Neural progenitor cell (in vitro differentiated cells): ENCODE measurements at regions not wholly inside any gene's neighbourhood (a gene's known extent, or its start where the extent isn't known, plus 50 kb on each side); places are given as distances from the start of the nearest gene placed in this dataset.

ENCODE experiments used
- DNase-seq: peaks from one replicate; pipeline ENCODE4 v3.0.0-alpha.2; 2016; ENCODE audit warnings: low spot score
- H2AFZ ChIP-seq: fragments of 200-600 bp; sonication (generic); replicated peaks from 2 replicates; pipeline ENCODE4 v1.6.1; 2016; ENCODE audit warnings: antibody characterized with exemption
- H3F3A ChIP-seq: fragments of 200-600 bp; sonication (generic); 2 replicates; pipeline ENCODE4 v1.6.1; 2016; ENCODE audit warnings: antibody characterized with exemption, low read depth
- H3K27ac ChIP-seq: fragments of 200-600 bp; sonication (generic); 2 replicates; pipeline ENCODE4 v1.5.1; 2016; ENCODE audit warnings: mild to moderate bottlenecking
- H3K27me3 ChIP-seq: fragments of 200-600 bp; sonication (generic); 2 replicates; pipeline ENCODE4 v1.6.1; 2016; ENCODE audit warnings: mild to moderate bottlenecking, moderate library complexity
- H3K36me3 ChIP-seq: fragments of 200-600 bp; sonication (generic); 2 replicates; pipeline ENCODE4 v1.5.1; 2016
- H3K4me1 ChIP-seq: fragments of 200-600 bp; sonication (generic); 2 replicates; pipeline ENCODE4 v1.6.1; 2016; ENCODE audit warnings: mixed run types
- H3K4me2 ChIP-seq: fragments of 200-600 bp; sonication (generic); 2 replicates; pipeline ENCODE4 v1.6.1; 2016
- H3K4me3 ChIP-seq: fragments of 200-600 bp; sonication (generic); 2 replicates; pipeline ENCODE4 v1.5.1; 2016
- H3K79me2 ChIP-seq: fragments of 200-600 bp; sonication (generic); 2 replicates; pipeline ENCODE4 v1.6.1; 2016; ENCODE audit warnings: low read depth
- H3K9ac ChIP-seq: fragments of 200-600 bp; sonication (generic); 2 replicates; pipeline ENCODE4 v1.6.1; 2016
- H3K9me3 ChIP-seq: fragments of 200-600 bp; sonication (generic); 2 replicates; pipeline ENCODE4 v1.5.1; 2016; ENCODE audit warnings: low read depth
- H4K20me1 ChIP-seq: fragments of 200-600 bp; sonication (generic); 2 replicates; pipeline ENCODE4 v1.6.1; 2016; ENCODE audit warnings: low read depth
- H3K27ac Mint-ChIP-seq: 3 replicates; pipeline ENCODE4 v1.8.0; 2021; ENCODE audit warnings: mixed read lengths
- H3K27me3 Mint-ChIP-seq: 2 replicates; pipeline ENCODE4 v1.8.0; 2022; ENCODE audit warnings: low read depth, mild to moderate bottlenecking, inconsistent platforms, moderate library complexity, mixed read lengths; ENCODE audit not compliant: insufficient read depth
- H3K36me3 Mint-ChIP-seq: 3 replicates; pipeline ENCODE4 v1.8.0; 2021; ENCODE audit warnings: mixed read lengths
- H3K4me1 Mint-ChIP-seq: 3 replicates; pipeline ENCODE4 v1.8.0; 2021; ENCODE audit warnings: mixed read lengths
- H3K4me3 Mint-ChIP-seq: 3 replicates; pipeline ENCODE4 v1.8.0; 2021; ENCODE audit warnings: mild to moderate bottlenecking, moderate library complexity, mixed read lengths
- H3K9me3 Mint-ChIP-seq: 3 replicates; pipeline ENCODE4 v1.8.0; 2020; ENCODE audit warnings: mixed read lengths
- CTCF ChIP-seq: fragments of 200-600 bp; sonication (generic); IDR thresholded peaks from 2 replicates; pipeline ENCODE4 v1.5.1; 2017; ENCODE audit warnings: antibody characterized with exemption, mild to moderate bottlenecking
- EZH2 ChIP-seq: fragments of 200-600 bp; sonication (generic); IDR thresholded peaks from 2 replicates; pipeline ENCODE4 v1.6.1; 2017; ENCODE audit warnings: antibody characterized with exemption, mild to moderate bottlenecking, moderate library complexity
- EZH2phosphoT487 ChIP-seq: fragments of 200-600 bp; sonication (generic); IDR thresholded peaks from 2 replicates; pipeline ENCODE4 v1.6.1; 2017; ENCODE audit warnings: antibody characterized with exemption

GRCh38 chr12:47299586-47299985 is 219.8 kb upstream of the AMIGO2 start:
- Histone ChIP-seq H3K79me2 (no peaks in the 10 kb centered on the region), H2AFZ (peak overlapping the region; percentile 42), H3K27ac (no peak overlapping the region), H3K4me3 (no peak overlapping the region), H4K20me1 (no peaks in the 10 kb centered on the region), H3K4me1 (peaks cover 6% of the 10 kb centered on the region), H3F3A (no peaks in the 10 kb centered on the region), H3K4me2 (no peak overlapping the region), H3K9ac (no peak overlapping the region), H3K36me3 (no peaks in the 10 kb centered on the region), H3K27me3 (no peaks in the 10 kb centered on the region), H3K9me3 (no peaks in the 10 kb centered on the region)
- no peak overlapping the region for H3K4me3 Mint-ChIP-seq
- H3K27me3 Mint-ChIP-seq: no peaks in the 10 kb centered on the region
- no peak for TF ChIP-seq EZH2
- TF ChIP-seq CTCF: no peak
- TF ChIP-seq EZH2phosphoT487: no peak
- H3K9me3 Mint-ChIP-seq: peaks cover 3% of the 10 kb centered on the region
- DNase-seq: no peak
- no peak overlapping the region for H3K27ac Mint-ChIP-seq
- H3K4me1 Mint-ChIP-seq: peaks cover 14% of the 10 kb centered on the region
- H3K36me3 Mint-ChIP-seq: no peaks in the 10 kb centered on the region

GRCh38 chr12:47297993-47298392 is 218.2 kb upstream of the AMIGO2 start:
- Histone ChIP-seq H3K27me3 (no peaks in the 10 kb centered on the region), H3K4me2 (no peak overlapping the region), H4K20me1 (no peaks in the 10 kb centered on the region), H3K9ac (no peak overlapping the region), H3K36me3 (no peaks in the 10 kb centered on the region), H3K9me3 (no peaks in the 10 kb centered on the region), H3K27ac (no peak overlapping the region), H3K79me2 (no peaks in the 10 kb centered on the region), H3K4me3 (no peak overlapping the region), H3F3A (no peaks in the 10 kb centered on the region), H2AFZ (no peak overlapping the region), H3K4me1 (peaks cover 6% of the 10 kb centered on the region)
- no peak overlapping the region for H3K4me3 Mint-ChIP-seq
- H3K36me3 Mint-ChIP-seq: no peaks in the 10 kb centered on the region
- no peak for TF ChIP-seq EZH2
- TF ChIP-seq EZH2phosphoT487: no peak
- no peak for TF ChIP-seq CTCF
- no peak for DNase-seq
- H3K9me3 Mint-ChIP-seq: peaks cover 3% of the 10 kb centered on the region
- H3K27me3 Mint-ChIP-seq: no peaks in the 10 kb centered on the region
- H3K4me1 Mint-ChIP-seq: peaks cover 13% of the 10 kb centered on the region
- no peak overlapping the region for H3K27ac Mint-ChIP-seq

- Histone ChIP-seq H4K20me1 (no peaks in the 10 kb centered on the region), H3K27ac (no peak overlapping the region), H3K4me3 (no peak overlapping the region), H3K79me2 (no peaks in the 10 kb centered on the region), H3F3A (no peaks in the 10 kb centered on the region), H3K9ac (no peak overlapping the region), H3K4me2 (no peak overlapping the region), H3K9me3 (no peaks in the 10 kb centered on the region), H3K27me3 (no peaks in the 10 kb centered on the region), H3K4me1 (peaks cover 6% of the 10 kb centered on the region), H3K36me3 (no peaks in the 10 kb centered on the region), H2AFZ (no peak overlapping the region)
- Mint-ChIP-seq H3K27ac (no peak overlapping the region), H3K4me3 (no peak overlapping the region), H3K4me1 (peaks cover 3% of the 10 kb centered on the region), H3K9me3 (peaks cover 3% of the 10 kb centered on the region), H3K27me3 (no peaks in the 10 kb centered on the region), H3K36me3 (no peaks in the 10 kb centered on the region)
- TF ChIP-seq EZH2phosphoT487 (no peak), CTCF (no peak)
- no peak for DNase-seq
Measured at GRCh38 chr12:47296828-47297227, 217.1 kb upstream of the AMIGO2 start.

- H3F3A ChIP-seq: no peaks in the 10 kb centered on the region
- peaks cover 6% of the 10 kb centered on the region for H3K4me1 ChIP-seq
- no peak overlapping the region for H3K27ac Mint-ChIP-seq
Measured at GRCh38 chr12:47293406-47293805, 213.6 kb upstream of the AMIGO2 start.

More at GRCh38 chr12:47293406-47293805, 213.6 kb upstream of the AMIGO2 start:
- Histone ChIP-seq H3K27ac (no peak overlapping the region), H3K9me3 (no peaks in the 10 kb centered on the region), H3K4me2 (no peak overlapping the region), H3K79me2 (no peaks in the 10 kb centered on the region), H3K36me3 (no peaks in the 10 kb centered on the region), H3K27me3 (no peaks in the 10 kb centered on the region), H3K4me3 (no peak overlapping the region), H3K9ac (no peak overlapping the region), H4K20me1 (no peaks in the 10 kb centered on the region), H2AFZ (no peak overlapping the region)
- Mint-ChIP-seq H3K27me3 (peaks cover 1% of the 10 kb centered on the region), H3K36me3 (no peaks in the 10 kb centered on the region), H3K9me3 (peaks cover 1% of the 10 kb centered on the region), H3K4me3 (no peak overlapping the region), H3K4me1 (no peaks in the 10 kb centered on the region)
- no peak for TF ChIP-seq EZH2
- no peak for TF ChIP-seq EZH2phosphoT487
- TF ChIP-seq CTCF: no peak
- DNase-seq: no peak
